H9 (cell line): ENCODE measurements at regions not wholly inside any gene's neighbourhood (a gene's known extent, or its start where the extent isn't known, plus 50 kb on each side); places are given as distances from the start of the nearest gene placed in this dataset.

Source experiments
- DNase-seq: peaks from one replicate; pipeline ENCODE4 v3.0.0-alpha.2; 2017
- H2AFZ ChIP-seq: one replicate; pipeline ENCODE4 v1.6.1; 2013; ENCODE audit warnings: mild to moderate bottlenecking, low read length, control low read depth, moderate library complexity
- H2AK5ac ChIP-seq: 2 replicates; pipeline ENCODE4 v1.6.1; 2013; ENCODE audit warnings: low read length, control low read depth, mixed read lengths; ENCODE audit not compliant: insufficient read length
- H2BK120ac ChIP-seq: one replicate; pipeline ENCODE4 v1.6.1; 2013; ENCODE audit warnings: low read depth, mild to moderate bottlenecking, low read length, control low read depth, inconsistent platforms; ENCODE audit not compliant: poor library complexity, severe bottlenecking
- H2BK12ac ChIP-seq: 2 replicates; pipeline ENCODE4 v1.6.1; 2013; ENCODE audit warnings: low read length, control low read depth, mixed read lengths, low read depth; ENCODE audit not compliant: insufficient read length
- H2BK15ac ChIP-seq: 2 replicates; pipeline ENCODE4 v1.6.1; 2013; ENCODE audit warnings: low read depth, low read length, control low read depth
- H2BK20ac ChIP-seq: one replicate; pipeline ENCODE4 v1.6.1; 2013; ENCODE audit warnings: low read depth, mild to moderate bottlenecking, low read length, control low read depth, inconsistent platforms; ENCODE audit not compliant: poor library complexity, severe bottlenecking
- H2BK5ac ChIP-seq: 2 replicates; pipeline ENCODE4 v1.6.1; 2013; ENCODE audit warnings: low read length, control low read depth, mixed read lengths; ENCODE audit not compliant: insufficient read length
- H3K14ac ChIP-seq: 2 replicates; pipeline ENCODE4 v1.6.1; 2013; ENCODE audit warnings: low read length, control low read depth; ENCODE audit not compliant: insufficient read depth
- H3K18ac ChIP-seq: 2 replicates; pipeline ENCODE4 v1.6.1; 2013; ENCODE audit warnings: low read depth, mild to moderate bottlenecking, mixed read lengths, low read length, control low read depth; ENCODE audit not compliant: insufficient read length
- H3K23ac ChIP-seq: 2 replicates; pipeline ENCODE4 v1.6.1; 2013; ENCODE audit warnings: low read length, control low read depth, mixed read lengths, low read depth; ENCODE audit not compliant: insufficient read length
- H3K23me2 ChIP-seq: 2 replicates; pipeline ENCODE4 v1.6.1; 2013; ENCODE audit warnings: low read depth, mild to moderate bottlenecking, mixed read lengths, low read length, control low read depth; ENCODE audit not compliant: insufficient read length, poor library complexity, severe bottlenecking
- H3K27ac ChIP-seq: 2 replicates; pipeline ENCODE4 v1.5.1; 2013; ENCODE audit warnings: low read length, control low read depth, mixed read lengths, low read depth; ENCODE audit not compliant: insufficient read length
- H3K27me3 ChIP-seq: 2 replicates; pipeline ENCODE4 v1.6.1; 2013; ENCODE audit warnings: low read length, control low read depth, inconsistent platforms; ENCODE audit not compliant: insufficient read depth
- H3K4ac ChIP-seq: 2 replicates; pipeline ENCODE4 v1.6.1; 2013; ENCODE audit warnings: low read depth, mild to moderate bottlenecking, control low read depth, inconsistent platforms, low read length, moderate library complexity
- H3K4me1 ChIP-seq: 2 replicates; pipeline ENCODE4 v1.6.1; 2013; ENCODE audit warnings: low read length, control low read depth, inconsistent platforms; ENCODE audit not compliant: insufficient read depth
- H3K4me2 ChIP-seq: 2 replicates; pipeline ENCODE4 v1.6.1; 2013; ENCODE audit warnings: low read length, control low read depth, mixed read lengths; ENCODE audit not compliant: insufficient read length, insufficient read depth
- H3K56ac ChIP-seq: 2 replicates; pipeline ENCODE4 v1.6.1; 2013; ENCODE audit warnings: low read depth, mild to moderate bottlenecking, mixed read lengths, low read length, control low read depth; ENCODE audit not compliant: insufficient read length
- H3K79me1 ChIP-seq: 2 replicates; pipeline ENCODE4 v1.6.1; 2013; ENCODE audit warnings: low read depth, mild to moderate bottlenecking, moderate library complexity, low read length, control low read depth, inconsistent platforms; ENCODE audit not compliant: insufficient read depth, poor library complexity, severe bottlenecking
- H3K79me2 ChIP-seq: 2 replicates; pipeline ENCODE4 v1.6.1; 2013; ENCODE audit warnings: low read length, control low read depth, inconsistent platforms; ENCODE audit not compliant: insufficient read depth
- H3K9ac ChIP-seq: 2 replicates; pipeline ENCODE4 v1.6.1; 2013; ENCODE audit warnings: low read length, control low read depth, mixed read lengths; ENCODE audit not compliant: insufficient read length; ENCODE audit errors: extremely low read depth
- H3K9me3 ChIP-seq: one replicate; pipeline ENCODE4 v1.6.1; 2013; ENCODE audit warnings: low read depth, low read length, inconsistent platforms; ENCODE audit not compliant: control insufficient read depth
- H3T11ph ChIP-seq: one replicate; pipeline ENCODE4 v1.6.1; 2013; ENCODE audit warnings: mild to moderate bottlenecking, low read length, control low read depth, inconsistent platforms
- H4K20me1 ChIP-seq: one replicate; pipeline ENCODE4 v1.6.1; 2013; ENCODE audit not compliant: control insufficient read depth, insufficient read length, insufficient read depth
- H4K5ac ChIP-seq: 2 replicates; pipeline ENCODE4 v1.6.1; 2013; ENCODE audit warnings: low read depth, mild to moderate bottlenecking, mixed read lengths, low read length, control low read depth; ENCODE audit not compliant: insufficient read length
- H4K8ac ChIP-seq: replicated peaks from 2 replicates; pipeline ENCODE4 v1.6.1; 2013; ENCODE audit warnings: low read length, control low read depth, mixed read lengths, low read depth; ENCODE audit not compliant: insufficient read length
- H4K91ac ChIP-seq: 2 replicates; pipeline ENCODE4 v1.6.1; 2013; ENCODE audit warnings: low read depth, mild to moderate bottlenecking, moderate library complexity, mixed read lengths, low read length, control low read depth; ENCODE audit not compliant: insufficient read length
- H3K27ac Mint-ChIP-seq, 3 experiments: 2 replicates in 2 of 3; 3 replicates in 1 of 3; pipeline ENCODE4 v1.8.0; 2020 to 2021; ENCODE audit warnings: mixed read lengths in 3 of 3, mild to moderate bottlenecking in 1 of 3, moderate library complexity in 1 of 3
- H3K27me3 Mint-ChIP-seq: 2 replicates; pipeline ENCODE4 v1.8.0; 2021; ENCODE audit warnings: low read depth, mild to moderate bottlenecking, moderate library complexity, mixed read lengths
- H3K36me3 Mint-ChIP-seq, 3 experiments: 2 replicates in 2 of 3; 3 replicates in 1 of 3; pipeline ENCODE4 v1.8.0; 2020 to 2021; ENCODE audit warnings: low read depth in 3 of 3, mixed read lengths in 3 of 3; ENCODE audit not compliant: insufficient read depth in 1 of 3
- H3K4me1 Mint-ChIP-seq, 2 experiments: 2 replicates each; pipeline ENCODE4 v1.8.0; 2020; ENCODE audit warnings: mixed read lengths in 2 of 2
- H3K4me3 Mint-ChIP-seq, 2 experiments: 2 replicates in 1 of 2; 3 replicates in 1 of 2; pipeline ENCODE4 v1.8.0; 2020 to 2021; ENCODE audit warnings: mild to moderate bottlenecking in 2 of 2, mixed read lengths in 2 of 2, moderate library complexity in 1 of 2
- H3K9me3 Mint-ChIP-seq, 2 experiments: 2 replicates in 1 of 2; 3 replicates in 1 of 2; pipeline ENCODE4 v1.8.0; 2020; ENCODE audit warnings: mild to moderate bottlenecking in 2 of 2, mixed read lengths in 2 of 2, moderate library complexity in 1 of 2
- CTCF ChIP-seq: fragments of 200-600 bp; sonication (generic); conservative IDR thresholded peaks from 3 replicates; pipeline ENCODE4 v1.8.0; 2021; ENCODE audit warnings: antibody characterized with exemption, mild to moderate bottlenecking
- WGBS: extraction: QIAGEN DNeasy Blood & Tissue Kit; methylation state at CpG from one replicate; pipeline ENCODE4 v1.1.7; 2013; ENCODE audit warnings: missing lambda C conversion rate, low lambda C conversion rate, mixed read lengths; ENCODE audit not compliant: insufficient read length; ENCODE audit errors: extremely low coverage; 5-methylcytosine and 5-hydroxymethylcytosine counted together

DNA sequence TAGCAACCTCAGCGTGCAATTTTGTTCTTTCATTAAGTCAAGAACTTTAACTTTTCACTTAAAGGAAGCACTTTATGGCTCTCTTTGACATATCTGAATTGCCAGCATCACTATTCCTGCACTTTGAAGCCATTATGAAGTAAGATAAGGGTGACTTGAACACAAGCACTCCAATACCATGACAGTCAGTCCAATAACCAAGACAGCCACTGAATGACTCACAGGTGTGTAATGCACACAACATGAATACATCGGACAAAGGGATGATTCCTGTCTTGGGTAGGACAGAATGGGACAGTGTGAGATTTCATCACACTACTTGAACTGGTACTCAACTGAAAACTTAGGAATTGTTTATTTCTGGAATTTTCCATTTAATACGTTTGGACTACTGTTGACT is 233.7 kb upstream of the IPO5 start:
- Mint-ChIP-seq H3K9me3 (no peaks in the 10 kb centered on the region), H3K4me1 (no peaks in the 10 kb centered on the region)

More for the DNA sequence above, 233.7 kb upstream of the IPO5 start:
- no peak overlapping the region for H2BK120ac ChIP-seq
- no peaks in the 10 kb centered on the region for H3K9me3 ChIP-seq
- H3K4ac ChIP-seq, result no peak overlapping the region
- H4K5ac ChIP-seq, result no peak overlapping the region
- H3K27me3 Mint-ChIP-seq, result no peaks in the 10 kb centered on the region
- no peaks in the 10 kb centered on the region for H3K36me3 Mint-ChIP-seq
- no peak overlapping the region for H3K4me3 Mint-ChIP-seq
- WGBS, result no CpG with 5 or more reads among the region's 3 CpGs
- H3K27me3 ChIP-seq, result no peaks in the 10 kb centered on the region
- H3K9ac ChIP-seq, result no peak overlapping the region
- no peak overlapping the region for H3K4me2 ChIP-seq
- no peak overlapping the region for H4K8ac ChIP-seq
- no peak overlapping the region for H2AFZ ChIP-seq
- H2BK20ac ChIP-seq, result no peak overlapping the region
- no peak overlapping the region for H4K91ac ChIP-seq
- H3K27ac Mint-ChIP-seq, result no peak overlapping the region
- TF ChIP-seq CTCF, result no peak
- H3K14ac ChIP-seq, result no peak overlapping the region
- no peak overlapping the region for H3T11ph ChIP-seq
- no peaks in the 10 kb centered on the region for H4K20me1 ChIP-seq
- H3K27ac ChIP-seq, result no peak overlapping the region
- H2BK5ac ChIP-seq, result no peak overlapping the region
- H2BK12ac ChIP-seq, result no peak overlapping the region
- no peak overlapping the region for H2BK15ac ChIP-seq
- no peaks in the 10 kb centered on the region for H3K4me1 ChIP-seq
- no peaks in the 10 kb centered on the region for H3K79me1 ChIP-seq
- H2AK5ac ChIP-seq, result no peak overlapping the region
- H3K56ac ChIP-seq, result no peak overlapping the region
- no peaks in the 10 kb centered on the region for H3K79me2 ChIP-seq
- H3K18ac ChIP-seq, result no peak overlapping the region
- no peak overlapping the region for H3K23ac ChIP-seq
- DNase-seq, result no peak
- H3K23me2 ChIP-seq, result no peaks in the 10 kb centered on the region
